ENCODE measurements at regions not wholly inside any gene's neighbourhood (a gene's known extent, or its start where the extent isn't known, plus 50 kb on each side); places are given as distances from the start of the nearest gene placed in this dataset.

DNA sequence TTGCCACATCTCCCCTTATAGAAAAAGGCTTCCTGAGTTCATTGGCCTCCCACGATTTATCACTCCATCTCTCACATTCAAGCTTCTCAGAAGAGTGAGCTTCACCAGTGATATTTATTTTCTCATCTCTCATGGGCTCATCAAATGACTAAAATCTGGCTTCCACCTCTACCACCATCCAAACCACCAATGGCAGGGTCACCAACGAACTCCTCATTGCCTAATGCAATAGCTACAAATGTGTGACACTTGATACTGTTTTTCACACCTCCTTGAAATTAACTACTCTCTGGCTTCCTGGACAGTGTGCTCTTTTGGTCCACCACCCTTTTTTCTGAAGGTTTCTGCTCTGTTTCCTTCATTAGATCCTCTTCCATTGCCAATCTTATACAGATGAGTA is 129.0 kb downstream of the SH2D1A start:
- no TSS peak for BruUV-seq (replicated peaks)
- H3K4me3 Mint-ChIP-seq (ENCODE audit: low read depth, unreplicated experiment): no peak overlapping the region
- no peaks in the 10 kb centered on the region for H3K9me3 Mint-ChIP-seq (ENCODE audit: low read depth, unreplicated experiment)
- H3K27me3 Mint-ChIP-seq (ENCODE audit: unreplicated experiment): peaks cover 19% of the 10 kb centered on the region
- intact Hi-C loops (cut with micrococcal nuclease; ENCODE audit: unreplicated experiment): no loop called here
- H3K4me1 Mint-ChIP-seq (ENCODE audit: low read depth, unreplicated experiment): no peaks in the 10 kb centered on the region
- no peaks in the 10 kb centered on the region for H3K36me3 Mint-ChIP-seq (ENCODE audit: insufficient read depth, unreplicated experiment)
- DNase-seq: no peak
- CTCF ChIA-PET: no interaction called here
- H3K27ac Mint-ChIP-seq (ENCODE audit: unreplicated experiment): no peak overlapping the region
- TF ChIP-seq, protein P1, sequence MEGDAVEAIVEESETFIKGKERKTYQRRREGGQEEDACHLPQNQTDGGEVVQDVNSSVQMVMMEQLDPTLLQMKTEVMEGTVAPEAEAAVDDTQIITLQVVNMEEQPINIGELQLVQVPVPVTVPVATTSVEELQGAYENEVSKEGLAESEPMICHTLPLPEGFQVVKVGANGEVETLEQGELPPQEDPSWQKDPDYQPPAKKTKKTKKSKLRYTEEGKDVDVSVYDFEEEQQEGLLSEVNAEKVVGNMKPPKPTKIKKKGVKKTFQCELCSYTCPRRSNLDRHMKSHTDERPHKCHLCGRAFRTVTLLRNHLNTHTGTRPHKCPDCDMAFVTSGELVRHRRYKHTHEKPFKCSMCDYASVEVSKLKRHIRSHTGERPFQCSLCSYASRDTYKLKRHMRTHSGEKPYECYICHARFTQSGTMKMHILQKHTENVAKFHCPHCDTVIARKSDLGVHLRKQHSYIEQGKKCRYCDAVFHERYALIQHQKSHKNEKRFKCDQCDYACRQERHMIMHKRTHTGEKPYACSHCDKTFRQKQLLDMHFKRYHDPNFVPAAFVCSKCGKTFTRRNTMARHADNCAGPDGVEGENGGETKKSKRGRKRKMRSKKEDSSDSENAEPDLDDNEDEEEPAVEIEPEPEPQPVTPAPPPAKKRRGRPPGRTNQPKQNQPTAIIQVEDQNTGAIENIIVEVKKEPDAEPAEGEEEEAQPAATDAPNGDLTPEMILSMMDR (IDR thresholded peaks at IDR 0.05; ENCODE audit: unreplicated experiment): no peak

DNA sequence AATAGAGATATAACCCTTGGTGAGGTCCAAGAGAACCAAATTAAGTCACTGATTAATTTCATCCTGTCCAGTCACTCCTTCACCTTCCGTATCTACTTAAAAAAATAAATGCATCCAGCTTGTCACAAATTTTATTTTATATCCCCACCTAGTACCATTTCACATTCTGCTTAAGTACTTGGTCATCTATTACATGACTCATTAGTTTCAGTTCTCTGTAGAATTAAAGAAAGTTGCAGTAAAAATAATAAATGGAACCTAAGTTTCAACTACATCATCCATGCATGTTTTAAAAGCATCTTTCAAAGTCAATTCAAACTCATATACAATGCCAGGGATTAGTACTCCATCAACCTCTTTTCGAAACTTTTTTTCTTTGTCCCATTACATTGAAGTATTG is 130.2 kb downstream of the SH2D1A start:
- no peak overlapping the region for H3K27ac Mint-ChIP-seq (ENCODE audit: unreplicated experiment)
- no peaks in the 10 kb centered on the region for H3K4me1 Mint-ChIP-seq (ENCODE audit: low read depth, unreplicated experiment)
- TF ChIP-seq, protein P1 (IDR thresholded peaks at IDR 0.05; ENCODE audit: unreplicated experiment): no peak
- peaks cover 19% of the 10 kb centered on the region for H3K27me3 Mint-ChIP-seq (ENCODE audit: unreplicated experiment)
- BruUV-seq (replicated peaks): no TSS peak
- intact Hi-C loops (cut with micrococcal nuclease; ENCODE audit: unreplicated experiment): no loop called here
- CTCF ChIA-PET: no interaction called here
- H3K9me3 Mint-ChIP-seq (ENCODE audit: low read depth, unreplicated experiment): no peaks in the 10 kb centered on the region
- H3K4me3 Mint-ChIP-seq (ENCODE audit: low read depth, unreplicated experiment): no peak overlapping the region
- H3K36me3 Mint-ChIP-seq (ENCODE audit: insufficient read depth, unreplicated experiment): no peaks in the 10 kb centered on the region
- no peak for DNase-seq

DNA sequence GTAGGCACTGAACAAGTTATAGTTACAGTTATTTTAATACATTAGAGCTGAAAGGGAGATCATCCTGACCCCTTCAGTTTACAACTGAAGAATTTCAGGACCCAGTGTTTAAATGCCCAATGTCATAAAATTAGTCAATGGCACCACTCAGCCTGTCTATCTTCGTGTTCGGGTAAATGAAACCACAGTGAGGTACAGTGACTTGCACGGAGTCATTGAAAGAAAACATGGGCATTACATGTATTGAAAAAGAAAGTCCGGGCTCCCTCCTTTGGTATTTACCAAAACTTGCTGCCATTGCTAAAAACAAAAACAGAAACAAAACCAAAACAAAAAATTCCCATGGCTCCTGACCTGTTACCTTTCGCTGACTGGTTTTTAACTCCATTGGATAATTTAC is 131.7 kb downstream of the SH2D1A start:
- Mint-ChIP-seq H3K27ac (ENCODE audit: unreplicated experiment) (no peak overlapping the region), H3K4me3 (ENCODE audit: low read depth, unreplicated experiment) (no peak overlapping the region), H3K36me3 (ENCODE audit: insufficient read depth, unreplicated experiment) (no peaks in the 10 kb centered on the region), H3K4me1 (ENCODE audit: low read depth, unreplicated experiment) (no peaks in the 10 kb centered on the region), H3K9me3 (ENCODE audit: low read depth, unreplicated experiment) (no peaks in the 10 kb centered on the region), H3K27me3 (ENCODE audit: unreplicated experiment) (peaks cover 19% of the 10 kb centered on the region)
- intact Hi-C loops (cut with micrococcal nuclease; ENCODE audit: unreplicated experiment): no loop called here
- CTCF ChIA-PET: no interaction called here
- no TSS peak for BruUV-seq (replicated peaks)
- no peak for DNase-seq
- TF ChIP-seq, protein P1 (IDR thresholded peaks at IDR 0.05; ENCODE audit: unreplicated experiment): no peak

DNA sequence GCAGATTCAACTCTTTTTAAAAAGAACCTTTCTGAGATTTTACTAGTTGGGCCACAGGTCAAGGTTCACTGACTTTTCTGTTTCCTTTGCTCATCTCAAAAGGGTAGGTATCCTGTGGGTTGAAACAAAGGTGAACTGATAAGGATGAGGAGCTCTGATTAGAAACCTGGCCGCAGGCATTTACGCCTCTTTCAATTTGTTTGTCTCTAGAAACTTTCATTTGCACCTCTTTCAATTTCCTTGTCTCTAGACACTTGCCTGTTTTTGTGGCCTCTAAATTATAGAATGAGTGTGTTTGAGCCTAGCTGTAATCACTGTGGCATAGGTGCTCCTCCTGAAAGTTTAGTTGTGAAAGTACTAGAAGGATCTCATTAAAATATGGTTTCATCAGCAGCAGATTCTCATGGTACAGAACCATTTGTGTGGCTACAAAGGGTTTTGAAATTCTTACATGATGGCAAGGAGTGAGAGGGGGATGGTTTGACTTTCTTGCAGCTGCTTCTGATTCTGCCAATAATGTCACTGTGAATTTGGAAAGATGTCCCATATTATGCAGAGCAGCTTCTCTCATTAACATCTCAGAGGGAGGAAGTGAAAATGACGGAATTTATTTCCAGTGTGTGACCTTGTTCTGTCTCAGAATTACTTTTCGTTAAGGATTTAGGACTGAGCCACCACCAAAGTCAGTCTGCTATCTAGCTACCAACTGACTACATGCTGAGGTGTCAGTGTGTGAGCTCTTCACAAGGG is 142.2 kb downstream of the SH2D1A start:
- H3K36me3 Mint-ChIP-seq (ENCODE audit: insufficient read depth, unreplicated experiment): no peaks in the 10 kb centered on the region
- CTCF ChIA-PET: no interaction called here
- no peak overlapping the region for H3K27ac Mint-ChIP-seq (ENCODE audit: unreplicated experiment)
- DNase-seq: no peak
- no peaks in the 10 kb centered on the region for H3K27me3 Mint-ChIP-seq (ENCODE audit: unreplicated experiment)
- H3K4me1 Mint-ChIP-seq (ENCODE audit: low read depth, unreplicated experiment): no peaks in the 10 kb centered on the region
- intact Hi-C loops (cut with micrococcal nuclease; ENCODE audit: unreplicated experiment): no loop called here
- no peak overlapping the region for H3K4me3 Mint-ChIP-seq (ENCODE audit: low read depth, unreplicated experiment)
- BruUV-seq (replicated peaks): no TSS peak
- no peaks in the 10 kb centered on the region for H3K9me3 Mint-ChIP-seq (ENCODE audit: low read depth, unreplicated experiment)
- TF ChIP-seq, protein P1 (IDR thresholded peaks at IDR 0.05; ENCODE audit: unreplicated experiment): no peak
